ENCODE measurements at regions not wholly inside any gene's neighbourhood (a gene's known extent, or its start where the extent isn't known, plus 50 kb on each side); places are given as distances from the start of the nearest gene placed in this dataset.

- H3K4me3 Mint-ChIP-seq, result no peak overlapping the region
- peaks cover 2% of the 10 kb centered on the region for H3K4me1 Mint-ChIP-seq
- H3K9me3 Mint-ChIP-seq, result peaks cover 2% of the 10 kb centered on the region
- no peak for DNase-seq
- POLR2A ChIA-PET, result no interaction called here
- no peak for ATAC-seq (ENCODE audit: low read depth)
- H3K36me3 Mint-ChIP-seq, result no peaks in the 10 kb centered on the region
- H3K27me3 Mint-ChIP-seq, result no peaks in the 10 kb centered on the region
- no peak overlapping the region for H3K27ac Mint-ChIP-seq
Measured at GRCh38 chr3:18069568-18069967, 327.1 kb upstream of the TBC1D5 start.

- DNase-seq (no peak), ATAC-seq (ENCODE audit: low read depth) (no peak)
- Mint-ChIP-seq H3K4me1 (no peaks in the 10 kb centered on the region), H3K4me3 (no peak overlapping the region), H3K9me3 (peaks cover 3% of the 10 kb centered on the region), H3K27me3 (no peaks in the 10 kb centered on the region), H3K27ac (no peak overlapping the region), H3K36me3 (no peaks in the 10 kb centered on the region)
- POLR2A ChIA-PET, result no interaction called here
Measured at GRCh38 chr3:18066899-18067582, 324.6 kb upstream of the TBC1D5 start.

- no peak for DNase-seq
- H3K27me3 Mint-ChIP-seq, result no peaks in the 10 kb centered on the region
- POLR2A ChIA-PET, result no interaction called here
Measured at GRCh38 chr3:18064586-18064985, 322.2 kb upstream of the TBC1D5 start.

DNA sequence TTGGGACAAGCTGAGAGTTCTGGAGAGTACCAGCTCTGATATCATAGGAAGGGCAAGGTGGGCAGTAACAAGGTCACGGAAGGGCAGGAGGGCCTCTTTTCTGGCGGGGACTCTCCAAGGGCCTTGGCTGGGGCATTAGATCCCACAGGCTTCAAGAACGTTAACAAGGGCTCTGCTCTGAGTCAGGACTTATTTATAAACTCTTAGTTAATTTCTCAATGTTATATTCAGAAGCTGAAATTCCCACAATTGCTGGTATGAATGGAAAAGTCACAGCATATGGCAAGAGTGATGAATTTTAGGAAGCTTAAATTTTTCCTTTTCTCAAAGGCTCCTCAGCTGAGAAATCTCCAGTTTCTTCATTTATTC lies 320.2 kb upstream of the TBC1D5 start:
- H3K4me3 Mint-ChIP-seq, result no peak overlapping the region
- no peak for ATAC-seq (ENCODE audit: low read depth)

More at GRCh38 chr3:18064586-18064985, 322.2 kb upstream of the TBC1D5 start:
- no peaks in the 10 kb centered on the region for H3K36me3 Mint-ChIP-seq
- H3K4me1 Mint-ChIP-seq, result no peaks in the 10 kb centered on the region
- no peak overlapping the region for H3K4me3 Mint-ChIP-seq
- ATAC-seq (ENCODE audit: low read depth), result no peak
- no peak overlapping the region for H3K27ac Mint-ChIP-seq
- H3K9me3 Mint-ChIP-seq, result peaks cover 3% of the 10 kb centered on the region

DNA sequence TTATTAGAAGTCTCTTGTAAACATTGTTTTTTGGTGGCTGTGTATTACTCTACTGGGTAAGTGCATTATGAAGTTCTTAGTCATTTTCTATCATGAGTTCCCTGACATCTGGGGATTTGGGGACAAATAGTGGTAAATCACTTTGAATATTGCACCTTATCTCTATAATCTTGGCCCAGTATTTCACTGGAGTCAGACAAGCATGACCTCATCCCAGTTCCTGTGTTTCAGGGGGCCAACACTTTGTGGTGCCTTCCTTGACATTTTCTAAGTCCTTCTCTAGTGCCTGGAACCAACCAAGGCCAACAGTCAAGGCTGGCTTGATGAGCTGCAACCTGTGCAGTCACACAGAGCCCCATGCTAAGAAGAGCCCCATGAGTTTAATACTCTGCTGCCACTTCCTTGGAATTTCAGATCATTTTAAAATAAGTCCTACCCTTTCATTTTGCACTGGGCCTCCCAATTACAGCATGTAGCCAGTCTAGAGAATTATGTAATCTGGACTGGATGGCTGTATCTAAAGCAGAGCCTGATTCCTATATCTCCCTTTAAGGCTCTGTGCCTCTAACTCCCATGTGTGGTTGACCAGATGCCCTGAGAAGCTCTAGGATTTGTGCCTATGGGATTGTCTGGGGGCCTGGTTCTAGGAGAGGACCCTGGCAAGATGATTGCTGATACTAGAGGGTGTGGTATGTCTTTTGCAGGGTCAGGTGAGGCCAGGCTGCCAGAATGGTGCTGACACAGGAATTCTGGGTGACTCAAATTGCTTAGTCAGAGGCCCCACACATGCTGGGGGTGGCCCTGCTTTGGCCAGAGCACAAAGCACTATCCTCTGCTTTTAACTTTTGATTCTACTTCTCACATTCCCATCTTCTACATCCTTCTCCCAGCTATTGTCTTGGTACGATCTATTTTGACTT lies 319.6 kb upstream of the TBC1D5 start:
- no peaks in the 10 kb centered on the region for H3K27me3 Mint-ChIP-seq
- H3K36me3 Mint-ChIP-seq, result no peaks in the 10 kb centered on the region
- no peak for DNase-seq
- no peak overlapping the region for H3K4me3 Mint-ChIP-seq
- no peak for ATAC-seq (ENCODE audit: low read depth)
- no peak overlapping the region for H3K27ac Mint-ChIP-seq
- H3K9me3 Mint-ChIP-seq, result peaks cover 3% of the 10 kb centered on the region
- POLR2A ChIA-PET, result no interaction called here
- H3K4me1 Mint-ChIP-seq, result no peaks in the 10 kb centered on the region

More for the DNA sequence above, 320.2 kb upstream of the TBC1D5 start:
- no peak overlapping the region for H3K27ac Mint-ChIP-seq
- H3K27me3 Mint-ChIP-seq, result no peaks in the 10 kb centered on the region
- POLR2A ChIA-PET, result no interaction called here
- DNase-seq, result no peak
- no peaks in the 10 kb centered on the region for H3K36me3 Mint-ChIP-seq
- peaks cover 3% of the 10 kb centered on the region for H3K9me3 Mint-ChIP-seq
- no peaks in the 10 kb centered on the region for H3K4me1 Mint-ChIP-seq

- Mint-ChIP-seq H3K36me3 (peaks cover 2% of the 10 kb centered on the region), H3K9me3 (peaks cover 10% of the 10 kb centered on the region), H3K4me3 (no peak overlapping the region), H3K4me1 (no peaks in the 10 kb centered on the region), H3K27me3 (no peaks in the 10 kb centered on the region), H3K27ac (no peak overlapping the region)
- ATAC-seq (ENCODE audit: low read depth) (no peak), DNase-seq (no peak)
- POLR2A ChIA-PET, result no interaction called here
Measured at GRCh38 chr3:18058666-18059065, 316.2 kb upstream of the TBC1D5 start.

GRCh38 chr3:18057471-18058091 lies 315.1 kb upstream of the TBC1D5 start:
- peaks cover 2% of the 10 kb centered on the region for H3K36me3 Mint-ChIP-seq
- H3K4me3 Mint-ChIP-seq, result no peak overlapping the region
- no peaks in the 10 kb centered on the region for H3K27me3 Mint-ChIP-seq
- no peak overlapping the region for H3K27ac Mint-ChIP-seq
- no peaks in the 10 kb centered on the region for H3K4me1 Mint-ChIP-seq
- ATAC-seq (ENCODE audit: low read depth) (no peak), DNase-seq (no peak)
- peaks cover 10% of the 10 kb centered on the region for H3K9me3 Mint-ChIP-seq
- POLR2A ChIA-PET, result no interaction called here

- H3K4me3 Mint-ChIP-seq, result no peak overlapping the region
- no peaks in the 10 kb centered on the region for H3K27me3 Mint-ChIP-seq
- peaks cover 2% of the 10 kb centered on the region for H3K36me3 Mint-ChIP-seq
- H3K27ac Mint-ChIP-seq, result no peak overlapping the region
- ATAC-seq (ENCODE audit: low read depth), result no peak
- DNase-seq, result no peak
- POLR2A ChIA-PET, result no interaction called here
- H3K4me1 Mint-ChIP-seq, result no peaks in the 10 kb centered on the region
- peaks cover 10% of the 10 kb centered on the region for H3K9me3 Mint-ChIP-seq
Measured at GRCh38 chr3:18054625-18055024, 312.2 kb upstream of the TBC1D5 start.

- Mint-ChIP-seq H3K27ac (no peak overlapping the region), H3K36me3 (peaks cover under 1% of the 10 kb centered on the region), H3K9me3 (peaks cover 7% of the 10 kb centered on the region), H3K27me3 (no peaks in the 10 kb centered on the region), H3K4me3 (no peak overlapping the region), H3K4me1 (no peaks in the 10 kb centered on the region)
- POLR2A ChIA-PET, result no interaction called here
- no peak for ATAC-seq (ENCODE audit: low read depth)
- no peak for DNase-seq
Measured at GRCh38 chr3:18051306-18051705, 308.9 kb upstream of the TBC1D5 start.

GRCh38 chr3:18049096-18049495 lies 306.7 kb upstream of the TBC1D5 start:
- DNase-seq (no peak), ATAC-seq (ENCODE audit: low read depth) (no peak)
- H3K27ac Mint-ChIP-seq, result no peak overlapping the region
- H3K27me3 Mint-ChIP-seq, result no peaks in the 10 kb centered on the region
- H3K9me3 Mint-ChIP-seq, result peaks cover 1% of the 10 kb centered on the region
- no peaks in the 10 kb centered on the region for H3K4me1 Mint-ChIP-seq
- POLR2A ChIA-PET, result no interaction called here
- H3K4me3 Mint-ChIP-seq, result no peak overlapping the region
- no peaks in the 10 kb centered on the region for H3K36me3 Mint-ChIP-seq

GRCh38 chr3:18047052-18047451 lies 304.6 kb upstream of the TBC1D5 start:
- POLR2A ChIA-PET, result no interaction called here
- H3K27ac Mint-ChIP-seq, result no peak overlapping the region
- H3K4me3 Mint-ChIP-seq, result no peak overlapping the region
- ATAC-seq (ENCODE audit: low read depth) (no peak), DNase-seq (no peak)
- no peaks in the 10 kb centered on the region for H3K4me1 Mint-ChIP-seq
- H3K27me3 Mint-ChIP-seq, result no peaks in the 10 kb centered on the region
- H3K36me3 Mint-ChIP-seq, result no peaks in the 10 kb centered on the region
- no peaks in the 10 kb centered on the region for H3K9me3 Mint-ChIP-seq

- H3K36me3 Mint-ChIP-seq, result no peaks in the 10 kb centered on the region
- no peaks in the 10 kb centered on the region for H3K27me3 Mint-ChIP-seq
- DNase-seq (no peak), ATAC-seq (ENCODE audit: low read depth) (no peak)
- POLR2A ChIA-PET, result no interaction called here
- H3K4me1 Mint-ChIP-seq, result no peaks in the 10 kb centered on the region
- H3K27ac Mint-ChIP-seq, result no peak overlapping the region
- H3K9me3 Mint-ChIP-seq, result no peaks in the 10 kb centered on the region
- no peak overlapping the region for H3K4me3 Mint-ChIP-seq
Measured at GRCh38 chr3:18046131-18046915, 303.9 kb upstream of the TBC1D5 start.

All from activated naive CD8-positive, alpha-beta T cell treated with anti-CD3 and anti-CD28 coated beads, Interleukin-2, amount 10 ng/mL, durations not matched to agents 7 days and 5 days (primary cell).